GM12891 (cell line): ENCODE measurements at regions not wholly inside any gene's neighbourhood (a gene's known extent, or its start where the extent isn't known, plus 50 kb on each side); places are given as distances from the start of the nearest gene placed in this dataset.

Experiments
- PAX5 ChIP-seq: IDR thresholded peaks from 2 replicates; pipeline ENCODE4 v1.6.1; 2011; ENCODE audit warnings: low read length, moderate library complexity, mild to moderate bottlenecking; ENCODE audit not compliant: insufficient read depth, severe bottlenecking
- POLR2A ChIP-seq: IDR thresholded peaks from 2 replicates; pipeline ENCODE4 v1.6.1; 2011; ENCODE audit warnings: low read depth, low read length, control low read depth
- POLR2AphosphoS5 ChIP-seq: IDR thresholded peaks from 2 replicates; pipeline ENCODE4 v1.6.1; 2011; ENCODE audit warnings: low read depth, low read length, control low read depth
- POU2F2 ChIP-seq: IDR thresholded peaks from 2 replicates; pipeline ENCODE4 v1.6.1; 2011; ENCODE audit warnings: low read depth, mild to moderate bottlenecking, control low read depth, low read length, moderate library complexity
- SPI1 ChIP-seq: IDR thresholded peaks from 2 replicates; pipeline ENCODE4 v1.6.1; 2011; ENCODE audit warnings: low read depth, low read length, control low read depth
- TAF1 ChIP-seq: IDR thresholded peaks from 2 replicates; pipeline ENCODE4 v1.6.1; 2011; ENCODE audit warnings: low read depth, low read length, control low read depth

DNA sequence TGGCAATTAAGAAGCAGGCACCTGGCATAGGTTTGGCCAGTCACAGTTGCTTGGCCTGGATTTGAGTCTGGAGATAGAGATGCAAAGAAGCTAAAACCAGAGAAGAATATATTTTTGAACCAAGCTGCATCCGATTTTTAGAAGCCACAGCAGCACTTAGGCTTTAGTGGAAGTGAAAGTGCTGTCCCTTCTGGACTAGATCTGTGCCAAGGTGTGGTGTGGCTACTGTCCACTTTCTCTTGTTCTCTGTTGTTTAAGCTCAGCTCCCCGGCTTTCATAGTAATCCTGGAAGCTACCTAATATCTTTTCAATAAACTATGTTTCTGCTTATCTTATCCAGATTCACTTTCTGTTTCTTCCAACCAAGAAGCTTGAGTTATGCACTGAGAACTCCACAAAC lies 183.4 kb upstream of the THRB start:
- no peak for TF ChIP-seq POLR2A
- no peak for TF ChIP-seq POLR2AphosphoS5
- TF ChIP-seq SPI1 = 0 out of 2 replicates have a peak, but pooled peaks have one; percentile 14
- TF ChIP-seq TAF1 = no peak
- no peak for TF ChIP-seq POU2F2
- no peak for TF ChIP-seq PAX5
